T-helper 17 cell (primary cell): ENCODE measurements at regions not wholly inside any gene's neighbourhood (a gene's known extent, or its start where the extent isn't known, plus 50 kb on each side); places are given as distances from the start of the nearest gene placed in this dataset.

Source experiments
- ATAC-seq: fragments of 150-1000 bp; cut with Tn5 transposase; 2 replicates; pipeline ENCODE4 v1.10.0; 2021; ENCODE audit warnings: mild to moderate bottlenecking, moderate library complexity
- DNase-seq, 3 donors: peaks; one replicate each; pipeline versions ENCODE4 v3.0.0 to v3.0.0-alpha.2; 2020 to 2021
- H3K9me3 ChIP-seq: one replicate; pipeline ENCODE4 v1.7.0; 2013; ENCODE audit warnings: low read length, mild to moderate bottlenecking; ENCODE audit not compliant: control insufficient read depth, poor library complexity, severe bottlenecking
- H3K27ac Mint-ChIP-seq: one replicate; pipeline ENCODE4 v1.8.0; 2022; ENCODE audit warnings: mild to moderate bottlenecking, moderate library complexity, mixed read lengths
- H3K27me3 Mint-ChIP-seq: one replicate; pipeline ENCODE4 v1.8.0; 2022; ENCODE audit warnings: mixed read lengths
- H3K36me3 Mint-ChIP-seq: one replicate; pipeline ENCODE4 v1.8.0; 2022; ENCODE audit warnings: low read depth, mixed read lengths
- H3K4me1 Mint-ChIP-seq: one replicate; pipeline ENCODE4 v1.8.0; 2022; ENCODE audit warnings: mild to moderate bottlenecking, mixed read lengths
- H3K4me3 Mint-ChIP-seq: one replicate; pipeline ENCODE4 v1.8.0; 2022; ENCODE audit warnings: mild to moderate bottlenecking, moderate library complexity, mixed read lengths

DNA sequence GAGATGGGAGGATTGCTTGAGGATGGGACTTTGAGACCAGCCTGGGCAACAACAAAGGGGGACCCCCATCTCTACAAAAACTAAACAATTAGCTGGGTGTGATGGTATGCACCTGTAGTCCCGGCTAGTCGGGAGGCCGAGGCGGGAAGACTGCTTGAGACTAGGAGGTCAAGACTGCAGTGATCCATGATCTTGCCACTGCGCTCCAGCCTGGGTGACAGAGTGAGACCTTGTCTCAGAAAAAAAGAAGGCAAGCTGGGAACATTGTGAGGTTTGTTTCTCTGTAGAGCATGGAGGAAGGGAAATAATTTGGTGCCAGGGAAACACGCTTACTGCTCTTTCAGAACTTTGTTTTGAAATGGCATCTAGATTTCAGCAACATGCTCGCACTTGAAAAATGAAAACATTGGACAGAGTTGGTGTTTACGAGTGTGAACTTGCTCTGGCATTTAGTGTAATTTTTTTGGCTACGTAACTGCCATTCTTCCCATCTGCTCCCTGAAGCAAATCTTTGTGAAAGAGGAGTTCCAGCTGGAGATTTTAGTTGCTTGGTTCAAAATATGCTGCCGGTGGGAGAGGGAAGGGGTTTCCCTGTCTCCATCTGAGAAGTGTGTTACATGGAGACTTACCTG is 125.6 kb upstream of the DLX2 start:
- H3K9me3 ChIP-seq = no peaks in the 10 kb centered on the region
- Mint-ChIP-seq H3K36me3 (no peaks in the 10 kb centered on the region), H3K4me3 (no peak overlapping the region), H3K27me3 (no peaks in the 10 kb centered on the region), H3K27ac (no peak overlapping the region), H3K4me1 (peaks cover 51% of the 10 kb centered on the region)
- ATAC-seq (no peak), DNase-seq (no peak)

DNA sequence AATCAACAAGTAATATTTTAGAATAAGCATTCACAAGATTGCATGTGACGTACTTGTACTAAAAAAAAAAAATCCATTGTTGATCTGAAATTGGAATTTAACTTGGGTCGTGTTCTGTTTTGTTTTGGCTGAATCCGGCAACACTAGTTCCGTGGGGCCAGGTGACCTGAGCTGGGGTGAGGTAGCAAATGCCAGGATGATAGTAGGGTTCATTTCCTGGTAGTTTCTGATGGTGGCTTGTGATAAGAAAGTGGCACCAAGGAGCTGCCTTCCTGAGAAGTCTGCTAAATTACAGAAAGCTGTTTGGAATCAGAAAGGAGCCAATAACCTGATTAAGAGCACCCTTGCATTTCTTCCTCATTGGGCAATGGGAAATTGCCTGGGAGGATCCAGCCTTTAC is 126.4 kb upstream of the DLX2 start:
- peaks cover 48% of the 10 kb centered on the region for H3K4me1 Mint-ChIP-seq
- DNase-seq (no peak), ATAC-seq (no peak)
- H3K27ac Mint-ChIP-seq = peak overlapping the region; percentile 19
- H3K9me3 ChIP-seq = no peaks in the 10 kb centered on the region
- H3K36me3 Mint-ChIP-seq = peaks cover 1% of the 10 kb centered on the region
- H3K4me3 Mint-ChIP-seq = peak overlapping the region; percentile 6
- peaks cover 5% of the 10 kb centered on the region for H3K27me3 Mint-ChIP-seq

DNA sequence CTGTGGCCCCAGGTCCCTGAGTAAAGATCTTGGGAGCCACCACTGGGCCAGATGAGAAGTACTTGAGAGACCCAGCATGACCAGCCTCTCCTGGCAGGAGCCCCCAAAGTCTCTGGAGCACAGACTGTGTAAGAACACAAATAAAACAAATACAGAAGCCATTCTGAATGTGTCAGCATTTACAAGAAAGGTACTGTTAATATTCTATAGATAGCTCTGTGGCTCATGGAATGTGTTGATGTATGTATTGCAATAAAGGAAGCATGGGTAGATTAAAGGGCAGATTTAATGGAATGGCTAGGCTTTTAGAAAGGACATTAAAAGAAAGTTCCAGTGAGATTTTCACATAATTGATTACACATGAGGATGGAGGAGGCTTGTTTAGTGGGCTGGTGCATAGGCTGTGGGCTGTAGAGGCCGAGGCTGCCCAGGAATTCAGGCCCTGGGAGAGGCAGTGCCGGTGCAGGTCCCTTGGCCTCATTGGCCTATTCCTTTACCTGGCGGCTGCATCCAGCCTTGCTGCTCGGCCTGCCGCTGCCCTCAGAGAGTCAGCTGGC is 127.7 kb upstream of the DLX2 start:
- DNase-seq (no peak), ATAC-seq (no peak)
- peaks cover 6% of the 10 kb centered on the region for H3K36me3 Mint-ChIP-seq
- no peak overlapping the region for H3K4me3 Mint-ChIP-seq
- H3K27me3 Mint-ChIP-seq = peaks cover 15% of the 10 kb centered on the region
- H3K27ac Mint-ChIP-seq = peak overlapping the region; percentile 19
- no peaks in the 10 kb centered on the region for H3K9me3 ChIP-seq
- peaks cover 52% of the 10 kb centered on the region for H3K4me1 Mint-ChIP-seq

DNA sequence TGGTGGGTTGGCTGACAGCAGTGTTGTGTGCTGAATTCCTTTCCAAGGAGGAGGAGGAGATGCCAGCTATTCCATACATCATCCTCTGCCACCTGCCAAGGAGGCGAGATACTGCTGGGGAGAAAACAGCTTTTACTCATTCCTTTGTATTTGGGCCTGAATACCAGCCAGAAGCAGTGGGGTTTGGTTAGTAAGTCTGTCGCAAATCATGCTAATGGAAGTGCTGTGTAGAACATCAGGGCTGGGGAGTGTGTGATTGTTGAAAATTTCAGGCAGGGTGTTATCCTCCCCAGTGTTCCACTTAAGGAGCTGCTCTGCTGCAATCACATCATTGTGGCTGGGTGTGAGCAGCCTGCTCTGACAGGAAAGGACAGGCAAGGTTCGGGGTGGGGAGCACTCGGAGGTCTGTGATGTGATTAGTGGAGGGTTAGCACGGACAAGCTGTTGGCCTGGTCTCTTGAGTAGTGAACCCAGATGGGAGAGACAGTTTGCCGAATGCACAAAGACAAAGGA is 128.2 kb upstream of the DLX2 start:
- Mint-ChIP-seq H3K27me3 (peaks cover 15% of the 10 kb centered on the region), H3K36me3 (peaks cover 6% of the 10 kb centered on the region), H3K4me1 (peaks cover 49% of the 10 kb centered on the region), H3K4me3 (no peak overlapping the region), H3K27ac (peak overlapping the region; percentile 19)
- ATAC-seq = no peak
- DNase-seq = no peak
- no peaks in the 10 kb centered on the region for H3K9me3 ChIP-seq

DNA sequence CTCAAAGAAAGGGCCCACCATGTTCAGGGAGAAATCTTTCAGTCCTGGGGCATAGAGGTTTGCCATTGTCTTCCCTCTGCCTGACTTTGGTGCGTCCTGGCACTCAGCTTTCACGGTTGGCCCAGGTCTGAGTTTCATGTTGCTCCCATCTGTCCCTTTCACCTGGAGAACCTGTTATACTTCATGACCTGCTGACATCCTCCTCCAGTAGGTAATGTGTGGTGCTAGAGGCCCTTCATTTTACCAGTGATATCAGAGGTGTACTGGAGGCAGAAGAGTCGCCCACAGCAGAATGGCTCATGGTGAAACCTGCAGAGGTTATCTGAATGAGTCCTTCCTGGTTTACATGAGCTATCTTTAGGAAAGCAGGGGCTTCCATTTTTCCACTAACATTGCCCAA is 128.8 kb upstream of the DLX2 start:
- DNase-seq (no peak), ATAC-seq (no peak)
- no peaks in the 10 kb centered on the region for H3K9me3 ChIP-seq
- peaks cover 51% of the 10 kb centered on the region for H3K4me1 Mint-ChIP-seq
- peaks cover 6% of the 10 kb centered on the region for H3K36me3 Mint-ChIP-seq
- peaks cover 21% of the 10 kb centered on the region for H3K27me3 Mint-ChIP-seq
- no peak overlapping the region for H3K4me3 Mint-ChIP-seq
- peak overlapping the region; percentile 27 for H3K27ac Mint-ChIP-seq

DNA sequence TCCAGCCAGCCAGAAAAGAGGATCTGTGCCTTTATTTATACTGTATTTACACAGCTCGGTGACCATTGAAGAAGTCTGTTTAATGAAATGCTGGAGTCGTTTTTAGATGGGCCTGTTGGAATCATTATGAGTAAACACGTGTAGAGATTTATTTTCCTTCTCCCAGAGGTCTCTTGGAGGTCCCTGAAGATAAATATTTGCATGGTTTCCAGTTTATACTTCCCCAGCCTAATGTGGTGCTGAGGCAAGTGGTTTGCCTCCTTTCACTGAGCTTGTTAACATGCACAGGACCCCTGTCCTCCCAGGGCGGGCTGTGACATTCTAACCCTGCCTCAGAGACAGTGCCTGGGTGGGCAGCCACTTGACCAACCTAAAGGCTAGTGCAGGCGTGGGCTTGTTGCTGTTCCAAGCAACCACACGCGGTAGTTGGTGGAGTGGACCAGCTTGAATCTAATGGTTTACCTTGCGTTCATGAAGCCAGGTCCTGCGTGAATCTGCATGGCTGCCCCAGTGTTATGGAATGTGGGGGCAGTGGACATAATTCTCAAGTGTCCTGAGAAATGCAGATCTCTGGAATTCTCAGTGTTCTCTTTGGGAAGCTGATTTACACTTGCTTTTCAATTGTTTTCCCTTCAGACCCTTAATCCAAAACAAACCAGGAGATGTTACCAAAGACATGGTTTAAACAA is 130.2 kb upstream of the DLX2 start:
- no peak for ATAC-seq
- peaks cover 24% of the 10 kb centered on the region for H3K27me3 Mint-ChIP-seq
- H3K4me3 Mint-ChIP-seq = no peak overlapping the region

DNA sequence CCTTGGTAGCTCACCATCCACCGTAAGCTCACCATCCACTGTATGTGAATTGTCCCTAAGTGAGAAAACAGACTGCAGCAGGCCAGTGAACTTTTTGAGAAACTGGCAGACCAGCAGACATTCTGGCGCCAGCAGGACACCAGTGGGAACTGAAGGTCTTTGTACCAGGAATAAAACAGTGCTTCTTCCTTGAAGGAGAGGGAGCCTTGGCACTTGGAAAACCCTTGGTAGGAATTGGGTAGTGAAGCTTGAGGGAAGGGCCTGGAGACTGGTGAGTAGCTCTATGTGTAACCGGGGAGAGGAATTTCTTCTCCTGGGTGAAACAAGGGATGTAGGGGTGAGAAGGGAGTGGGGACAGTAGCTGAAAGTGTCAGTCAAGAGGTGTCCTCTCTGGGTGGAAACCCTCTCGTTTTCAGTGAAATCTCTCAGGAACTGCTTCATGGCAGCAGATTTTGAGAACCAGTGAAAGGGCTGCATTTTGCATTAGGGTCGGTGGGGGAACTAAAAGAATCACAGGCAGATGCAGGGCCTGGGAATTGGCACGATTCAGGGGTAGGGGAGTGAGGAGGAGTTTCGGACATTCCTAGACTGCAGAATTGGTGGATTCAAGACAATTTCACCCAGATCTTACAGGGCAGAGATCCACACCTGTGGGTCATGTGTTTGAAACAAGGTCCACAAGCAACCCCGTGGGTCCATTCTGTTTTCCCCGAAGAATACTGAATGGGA is 131.5 kb upstream of the DLX2 start:
- no peaks in the 10 kb centered on the region for H3K9me3 ChIP-seq
- Mint-ChIP-seq H3K4me3 (peak overlapping the region; percentile 88), H3K27ac (peak overlapping the region; percentile 88), H3K36me3 (peaks cover 10% of the 10 kb centered on the region), H3K27me3 (peaks cover 34% of the 10 kb centered on the region), H3K4me1 (peaks cover 40% of the 10 kb centered on the region)
- ATAC-seq = no peak
- DNase-seq = no peak

More for the DNA sequence above, 130.2 kb upstream of the DLX2 start:
- Mint-ChIP-seq H3K36me3 (peaks cover 6% of the 10 kb centered on the region), H3K4me1 (peaks cover 47% of the 10 kb centered on the region), H3K27ac (no peak overlapping the region)
- no peak for DNase-seq
- no peaks in the 10 kb centered on the region for H3K9me3 ChIP-seq

DNA sequence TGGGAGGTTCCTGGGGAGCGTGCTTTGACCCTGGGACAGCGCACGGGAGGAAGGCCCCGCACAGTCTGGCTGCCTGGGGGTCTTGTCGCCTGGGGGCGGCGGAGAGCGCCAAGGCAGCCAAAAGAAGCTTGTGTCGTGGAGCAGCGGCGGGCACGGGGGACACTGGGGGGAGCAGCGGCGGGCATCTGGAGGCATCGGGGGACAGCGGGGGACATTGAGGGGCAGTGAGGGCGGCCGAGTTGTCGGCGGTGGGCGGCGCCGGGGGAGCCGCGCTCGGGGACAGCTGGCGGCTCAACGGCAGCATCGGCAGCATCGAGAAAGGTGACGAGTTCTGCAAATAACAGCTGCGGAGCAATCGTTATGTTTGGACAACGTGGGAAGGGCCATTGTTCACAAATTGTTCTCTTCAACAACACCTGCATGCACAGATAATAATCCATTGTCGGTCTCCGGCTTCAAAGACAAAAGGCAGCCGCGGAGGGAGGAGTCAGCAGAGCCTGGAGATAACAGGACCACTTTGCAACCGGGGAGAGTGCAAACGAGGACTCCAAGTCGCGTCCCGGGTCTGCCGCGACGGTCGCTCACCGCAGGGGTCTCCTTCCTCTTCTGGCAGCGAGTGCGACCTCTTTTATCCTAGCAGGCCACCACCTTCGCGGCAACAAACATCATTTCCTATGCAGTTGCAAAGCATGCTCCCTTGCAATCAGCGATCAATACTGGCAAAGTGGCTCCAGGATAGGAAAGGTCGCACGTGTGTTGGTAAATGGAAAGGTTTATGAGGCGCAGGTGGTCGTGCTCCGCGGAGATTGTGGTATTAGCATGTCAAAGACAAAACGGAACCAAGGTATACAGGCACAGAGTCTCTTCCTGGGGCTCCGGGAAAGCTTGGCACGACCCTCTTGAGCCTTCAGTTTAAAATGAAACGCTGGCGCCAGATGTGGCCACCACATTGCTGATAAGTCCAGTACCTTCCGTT is 132.3 kb upstream of the DLX2 start:
- Mint-ChIP-seq H3K36me3 (peaks cover 10% of the 10 kb centered on the region), H3K4me1 (peaks cover 35% of the 10 kb centered on the region), H3K27ac (peak overlapping the region; percentile 88), H3K4me3 (peak overlapping the region; percentile 88), H3K27me3 (peaks cover 34% of the 10 kb centered on the region)
- peak in 2 of 3 donors; percentile 12 to 13 for DNase-seq
- peak; percentile 78 for ATAC-seq
- no peaks in the 10 kb centered on the region for H3K9me3 ChIP-seq

DNA sequence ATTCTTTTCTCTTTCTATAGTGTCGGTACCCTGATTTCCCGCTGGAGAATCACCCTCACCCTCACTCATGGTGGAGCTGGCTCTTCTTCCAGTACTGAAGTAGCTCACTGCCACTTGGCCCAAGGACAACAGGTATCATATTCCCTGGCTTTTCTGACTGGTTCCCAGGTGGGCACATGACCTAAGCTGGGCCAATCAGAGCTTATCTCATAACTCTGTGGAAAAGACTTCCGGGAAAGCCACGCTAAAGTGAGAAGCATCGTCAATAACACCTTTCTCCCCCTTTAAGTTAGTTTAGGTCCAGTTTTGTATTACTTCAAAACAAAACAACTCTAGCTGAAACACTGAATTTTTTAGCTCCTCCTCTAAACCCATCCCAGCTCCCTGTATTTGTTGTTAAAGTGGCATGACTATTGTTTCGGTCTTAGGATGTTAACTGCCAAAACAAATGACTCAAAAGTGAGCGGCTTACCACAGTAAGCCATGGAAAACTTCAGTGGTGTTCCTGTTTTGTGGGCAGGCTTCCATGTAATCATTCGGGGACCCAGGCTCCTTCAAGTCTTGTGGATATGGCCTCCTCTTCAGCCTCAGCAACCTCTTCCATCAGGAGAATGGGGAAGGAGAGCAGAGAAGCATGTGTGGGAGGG is 137.4 kb upstream of the DLX2 start:
- DNase-seq = no peak
- Mint-ChIP-seq H3K27ac (no peak overlapping the region), H3K4me1 (peaks cover 13% of the 10 kb centered on the region), H3K36me3 (peaks cover 6% of the 10 kb centered on the region), H3K4me3 (no peak overlapping the region), H3K27me3 (peaks cover 29% of the 10 kb centered on the region)
- no peak for ATAC-seq
- H3K9me3 ChIP-seq = no peaks in the 10 kb centered on the region

DNA sequence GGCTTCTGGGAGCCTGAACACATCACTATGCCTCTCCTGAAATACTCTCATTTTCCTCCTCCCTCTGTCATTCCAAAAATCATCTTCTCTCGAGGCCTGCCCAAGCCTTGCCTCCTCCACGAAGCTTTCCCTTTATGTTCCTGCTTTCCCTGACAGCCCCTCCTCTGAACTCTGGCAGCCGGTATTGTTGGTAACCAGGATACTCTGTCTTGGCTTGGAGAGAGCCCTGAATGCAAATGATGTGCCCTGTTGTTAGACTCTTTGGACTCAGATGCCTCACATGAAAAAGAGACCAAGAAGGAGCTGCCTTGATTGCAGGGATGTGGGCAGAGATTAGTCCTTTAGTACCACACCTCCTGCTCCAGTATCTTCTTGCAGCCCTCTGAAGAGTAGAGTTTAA is 138.5 kb upstream of the DLX2 start:
- ATAC-seq (no peak), DNase-seq (no peak)
- H3K27ac Mint-ChIP-seq = no peak overlapping the region
- H3K27me3 Mint-ChIP-seq = peaks cover 26% of the 10 kb centered on the region
- H3K4me3 Mint-ChIP-seq = no peak overlapping the region
- peaks cover 5% of the 10 kb centered on the region for H3K4me1 Mint-ChIP-seq
- no peaks in the 10 kb centered on the region for H3K9me3 ChIP-seq
- H3K36me3 Mint-ChIP-seq = peaks cover 8% of the 10 kb centered on the region

DNA sequence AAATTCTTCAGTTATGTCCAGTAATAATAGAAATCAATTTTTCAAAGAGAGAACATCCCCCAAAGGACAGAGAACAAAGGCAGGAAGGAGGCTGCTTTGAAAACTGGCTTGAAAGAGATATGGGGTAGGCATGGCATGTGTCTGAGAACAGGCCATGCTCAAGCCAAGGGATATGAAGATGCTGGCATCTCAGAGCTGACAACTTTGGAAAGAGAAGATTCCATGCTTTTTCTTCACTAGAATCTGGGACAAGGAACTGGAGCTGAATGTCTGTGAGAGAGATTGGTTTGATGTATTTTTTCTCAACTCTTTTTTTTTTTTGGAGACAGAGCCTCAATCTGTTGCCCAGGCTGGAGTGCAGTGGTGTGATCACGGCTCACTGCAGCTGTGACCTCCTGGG is 139.8 kb upstream of the DLX2 start:
- ATAC-seq (no peak), DNase-seq (no peak)
- peaks cover 4% of the 10 kb centered on the region for H3K4me1 Mint-ChIP-seq
- H3K27me3 Mint-ChIP-seq = peaks cover 20% of the 10 kb centered on the region
- H3K9me3 ChIP-seq = no peaks in the 10 kb centered on the region
- H3K36me3 Mint-ChIP-seq = peaks cover 8% of the 10 kb centered on the region
- no peak overlapping the region for H3K27ac Mint-ChIP-seq
- no peak overlapping the region for H3K4me3 Mint-ChIP-seq

DNA sequence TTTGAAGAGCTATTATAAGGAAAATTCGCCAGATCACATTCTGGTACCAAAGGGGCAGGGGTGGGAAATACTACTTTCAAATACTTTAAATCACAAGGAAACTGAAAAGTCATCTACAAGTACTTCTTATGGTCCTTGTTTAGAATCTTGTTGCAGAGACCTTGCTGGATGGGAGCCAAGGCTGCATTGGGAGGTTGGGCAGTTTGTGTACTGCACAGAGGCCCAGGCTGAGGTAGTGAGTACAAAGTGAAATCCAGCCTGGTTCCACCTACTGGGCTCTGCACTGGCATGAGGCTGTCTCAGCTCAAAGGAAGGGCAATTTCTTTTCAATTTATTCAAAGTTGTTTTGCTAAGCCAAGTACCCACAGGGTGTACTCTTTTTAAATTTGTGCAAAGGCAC is 140.3 kb upstream of the DLX2 start:
- H3K9me3 ChIP-seq = no peaks in the 10 kb centered on the region
- Mint-ChIP-seq H3K27me3 (peaks cover 19% of the 10 kb centered on the region), H3K27ac (no peak overlapping the region), H3K36me3 (peaks cover 8% of the 10 kb centered on the region), H3K4me1 (peaks cover 4% of the 10 kb centered on the region), H3K4me3 (no peak overlapping the region)
- DNase-seq = no peak
- ATAC-seq = no peak
